WERI-Rb-1 (cell line): ENCODE measurements at regions not wholly inside any gene's neighbourhood (a gene's known extent, or its start where the extent isn't known, plus 50 kb on each side); places are given as distances from the start of the nearest gene placed in this dataset.

Source experiments
- DNase-seq: peaks from one replicate; pipeline ENCODE4 v3.0.0-alpha.2; 2020
- H3K27ac ChIP-seq: fragments of 250-450 bp; sonication (Bioruptor Pico); 2 replicates; pipeline ENCODE4 v1.5.1; 2020; ENCODE audit warnings: mild to moderate bottlenecking, moderate library complexity
- H3K27me3 ChIP-seq: fragments of 250-450 bp; sonication (Bioruptor Pico); 2 replicates; pipeline ENCODE4 v1.5.1; 2021; ENCODE audit warnings: mild to moderate bottlenecking, low read depth, moderate library complexity; ENCODE audit not compliant: insufficient read depth, severe bottlenecking
- H3K36me3 ChIP-seq: fragments of 250-450 bp; sonication (Bioruptor Pico); 2 replicates; pipeline ENCODE4 v1.5.1; 2020; ENCODE audit warnings: mild to moderate bottlenecking, moderate library complexity
- H3K4me3 ChIP-seq: 2 replicates; pipeline ENCODE4 v1.5.1; 2011; ENCODE audit warnings: low read depth, mild to moderate bottlenecking, control low read depth, low read length
- H3K9me3 ChIP-seq: fragments of 250-450 bp; sonication (Bioruptor Pico); 2 replicates; pipeline ENCODE4 v1.5.1; 2021; ENCODE audit warnings: mild to moderate bottlenecking, moderate library complexity; ENCODE audit not compliant: severe bottlenecking
- CTCF ChIP-seq: IDR thresholded peaks from 2 replicates; pipeline ENCODE4 v1.5.1; 2011; ENCODE audit warnings: low read depth, mild to moderate bottlenecking, control low read depth, inconsistent platforms, low read length

DNA sequence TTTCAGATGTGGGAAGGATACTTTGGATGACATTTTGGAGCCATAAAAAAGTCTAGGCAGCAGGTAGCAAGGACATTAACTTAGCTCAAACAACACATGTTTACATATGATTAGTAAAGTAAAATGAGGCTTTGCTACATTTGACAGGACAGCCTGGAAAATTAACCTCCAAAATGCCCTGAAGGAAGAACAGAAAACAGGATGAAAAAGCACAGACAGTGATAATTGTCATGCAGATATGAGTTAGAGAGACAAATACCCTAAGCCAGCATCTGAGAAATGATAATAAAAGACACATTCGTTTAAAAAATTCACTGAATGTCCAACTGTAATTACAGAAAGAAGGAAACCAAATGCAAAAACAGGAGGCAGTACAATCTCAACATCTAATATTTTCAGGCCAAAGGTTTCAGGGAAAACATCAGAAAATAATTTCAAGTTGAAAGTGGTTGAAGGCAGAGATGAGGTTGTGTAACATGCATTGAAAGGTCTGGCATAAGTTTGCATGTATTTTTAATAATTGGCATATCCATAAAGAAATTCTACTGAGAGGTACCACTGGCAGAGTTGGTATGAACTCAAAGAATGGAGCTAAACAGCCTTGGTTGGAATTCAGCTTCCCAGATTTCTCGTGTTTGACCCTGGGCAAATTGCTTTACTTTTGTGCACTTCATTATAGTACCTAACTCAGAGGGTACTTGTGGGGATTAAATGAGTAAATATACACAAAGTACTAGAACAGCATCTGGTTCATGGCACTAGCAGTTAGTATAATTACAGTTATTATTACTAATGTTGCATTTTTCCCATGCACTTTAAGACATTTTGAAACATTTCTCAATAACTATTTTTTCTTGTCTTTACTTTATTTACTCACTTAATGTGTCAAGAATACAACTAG lies 54.4 kb upstream of the MAP9 start:
- H3K27me3 ChIP-seq, result no peaks in the 10 kb centered on the region
- no peaks in the 10 kb centered on the region for H3K36me3 ChIP-seq
- H3K4me3 ChIP-seq, result no peak overlapping the region
- H3K9me3 ChIP-seq, result peaks cover 3% of the 10 kb centered on the region
- no peak overlapping the region for H3K27ac ChIP-seq
- no peak for TF ChIP-seq CTCF
- DNase-seq, result no peak

- no peak for DNase-seq
These were observed 51.4 kb upstream of the MAP9 start for GRCh38 chr4:155428128-155428527.

GRCh38 chr4:155426953-155427352 lies 50.2 kb upstream of the MAP9 start:
- Histone ChIP-seq H3K27me3 (no peaks in the 10 kb centered on the region), H3K9me3 (peaks cover 3% of the 10 kb centered on the region)
- no peak for DNase-seq

More at GRCh38 chr4:155428128-155428527, 51.4 kb upstream of the MAP9 start:
- peaks cover 3% of the 10 kb centered on the region for H3K9me3 ChIP-seq
- no peaks in the 10 kb centered on the region for H3K36me3 ChIP-seq
- H3K4me3 ChIP-seq, result no peak overlapping the region
- TF ChIP-seq CTCF, result no peak
- no peaks in the 10 kb centered on the region for H3K27me3 ChIP-seq
- no peak overlapping the region for H3K27ac ChIP-seq

More at GRCh38 chr4:155426953-155427352, 50.2 kb upstream of the MAP9 start:
- Histone ChIP-seq H3K4me3 (no peak overlapping the region), H3K27ac (no peak overlapping the region), H3K36me3 (no peaks in the 10 kb centered on the region)
- no peak for TF ChIP-seq CTCF
